ENCODE measurements at regions not wholly inside any gene's neighbourhood (a gene's known extent, or its start where the extent isn't known, plus 50 kb on each side); places are given as distances from the start of the nearest gene placed in this dataset.

DNA sequence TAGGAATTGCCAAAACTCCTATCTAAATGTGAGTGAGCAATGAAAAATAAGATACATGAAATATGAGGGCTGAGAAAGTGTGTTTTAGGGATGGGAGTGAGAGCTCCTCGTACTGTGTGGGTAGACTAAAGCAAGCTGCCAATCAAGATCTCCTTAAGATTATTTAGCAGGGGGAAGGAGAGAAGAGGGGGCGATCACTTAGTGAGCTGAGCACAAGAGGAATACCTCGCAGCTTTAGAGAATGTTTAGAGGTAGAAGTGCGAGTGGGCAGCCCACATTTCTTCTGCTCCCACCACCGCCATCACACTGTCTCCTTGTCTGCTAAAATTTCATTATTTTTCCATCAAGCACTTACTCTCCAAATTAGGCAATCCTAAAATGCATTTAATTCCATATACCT lies 312.6 kb downstream of the ALDH8A1 start:
- no peak overlapping the region for H3K14ac ChIP-seq (ENCODE audit: insufficient read length)
- H4K5ac ChIP-seq (ENCODE audit: insufficient read length, low read depth, low read length), result no peak overlapping the region
- no peak overlapping the region; a peak in 1 of 4 replicates for H3K4me2 ChIP-seq (ENCODE audit: insufficient read depth in 1 of 2, low read depth in 2 of 2, low read length in 2 of 2)
- no peak overlapping the region for H2BK20ac ChIP-seq (ENCODE audit: low read length)
- H3K56ac ChIP-seq (replicated peaks; ENCODE audit: insufficient read length, low read depth, low read length), result no peak overlapping the region
- no peak overlapping the region for H4K8ac ChIP-seq (ENCODE audit: extremely low read depth, insufficient read depth, low read length)
- no peak overlapping the region for H3K18ac ChIP-seq (ENCODE audit: extremely low read depth, low read length)
- no peak for DNase-seq (ENCODE audit: low read depth in 1 of 2, low spot score in 2 of 2)
- no peak overlapping the region for H3K23ac ChIP-seq (ENCODE audit: insufficient read length)
- H2BK5ac ChIP-seq (ENCODE audit: low read depth, low read length), result no peak overlapping the region
- H3K4me3 ChIP-seq (ENCODE audit: extremely low read depth in 1 of 4, insufficient read depth in 2 of 4, low read depth in 3 of 4, low read length in 4 of 4), result no peak overlapping the region
- peaks cover 0 to 10% of the 10 kb centered on the region in 2 experiments; a peak in 1 of 4 replicates for H3K9me3 ChIP-seq (ENCODE audit: insufficient read depth in 2 of 2, low read depth in 1 of 2, low read length in 1 of 2)
- CTCF ChIA-PET (ENCODE audit: partially characterized antibody), result interaction anchor here (0.7 to 2.1 kb wide), 4 partner anchors 9 to 463 kb away, joined by 3 to 8 read pairs (median 4); no protein-coding TSS in a partner anchor
- no peak overlapping the region for H2BK12ac ChIP-seq (ENCODE audit: low read depth, low read length)
- no peak for FAIRE-seq
- H3K79me2 ChIP-seq (ENCODE audit: control insufficient read depth in 1 of 2, insufficient read depth in 2 of 2, low read length in 2 of 2), result no peaks in the 10 kb centered on the region
- no peak overlapping the region for H3K4ac ChIP-seq (replicated peaks; ENCODE audit: insufficient read length, low read depth, low read length)
- TF ChIP-seq GABPA (IDR thresholded peaks at IDR 0.05; ENCODE audit: borderline replicate concordance, insufficient read depth, low read length), result no peak
- no peak for TF ChIP-seq SP1 (IDR thresholded peaks at IDR 0.05; ENCODE audit: low read depth, low read length)
- no peak for TF ChIP-seq POLR2AphosphoS5 (IDR thresholded peaks at IDR 0.05; ENCODE audit: low read depth, low read length)
- no peak for TF ChIP-seq POLR2A (IDR thresholded peaks at IDR 0.05; ENCODE audit: control extremely low read depth in 1 of 2, low read depth in 2 of 2, low read length in 2 of 2)
- TF ChIP-seq GTF2F1 (IDR thresholded peaks at IDR 0.05; ENCODE audit: borderline replicate concordance, low read depth, low read length), result no peak
- no peak for TF ChIP-seq POU5F1 (IDR thresholded peaks at IDR 0.05; ENCODE audit: low read depth, low read length)
- H2BK120ac ChIP-seq (replicated peaks; ENCODE audit: low read depth, low read length), result no peak overlapping the region
- no peak overlapping the region for H2BK15ac ChIP-seq (ENCODE audit: low read length)
- H3K79me1 ChIP-seq (ENCODE audit: low read depth, low read length), result no peaks in the 10 kb centered on the region
- no peaks in the 10 kb centered on the region for H4K20me1 ChIP-seq (replicated peaks in 1 of 2; ENCODE audit: control insufficient read depth in 1 of 2, insufficient read depth in 2 of 2, low read length in 2 of 2)
- POLR2A ChIA-PET (ENCODE audit: partially characterized antibody), result no interaction called here
- H3K23me2 ChIP-seq (ENCODE audit: low read depth, low read length), result no peaks in the 10 kb centered on the region
- no peak overlapping the region for H3K9ac ChIP-seq (replicated peaks in 1 of 4; ENCODE audit: extremely low read depth in 1 of 4, low read depth in 3 of 4, low read length in 3 of 4)
- H4K91ac ChIP-seq (replicated peaks; ENCODE audit: insufficient read length, low read length), result no peak overlapping the region
- no peak overlapping the region; the same call in 1 of the 2 replicates for H2AFZ ChIP-seq (ENCODE audit: low read length)
- H2AK5ac ChIP-seq (ENCODE audit: low read depth, low read length), result no peak overlapping the region
- WGBS, 2 experiments (ENCODE audit: extremely low coverage in 1 of 2, insufficient coverage in 1 of 2, insufficient read length in 1 of 2, insufficient replicate concordance in 2 of 2, low coverage in 1 of 2, low lambda C conversion rate in 2 of 2, missing lambda C conversion rate in 1 of 2), result 86% methylated on average over 5 of the region's 5 CpGs; no CpG with 5 or more reads in 1 of the 2 experiments
- H3K4me1 ChIP-seq (replicated peaks in 1 of 4; ENCODE audit: control insufficient read depth in 3 of 4, insufficient read depth in 4 of 4, low read length in 3 of 4), result peaks cover 0 to 6% (median 0%) of the 10 kb centered on the region in 4 experiments; a peak in 3 of 7 replicates
- H3K27me3 ChIP-seq (replicated peaks in 1 of 4; ENCODE audit: control insufficient read depth in 3 of 4, extremely low read depth in 1 of 4, insufficient read depth in 3 of 4, low read length in 3 of 4), result no peaks in the 10 kb centered on the region
- no peaks in the 10 kb centered on the region for H3K36me3 ChIP-seq (ENCODE audit: control insufficient read depth in 2 of 4, insufficient read depth in 4 of 4, low read length in 3 of 4)
- no peak overlapping the region for H3K27ac ChIP-seq (ENCODE audit: low read depth, low read length)
